Keratinocyte (primary cell): ENCODE measurements at regions not wholly inside any gene's neighbourhood (a gene's known extent, or its start where the extent isn't known, plus 50 kb on each side); places are given as distances from the start of the nearest gene placed in this dataset.

Experiments
- DNase-seq: peaks from one replicate; pipeline ENCODE4 v3.0.0-alpha.2; 2011; ENCODE audit warnings: low read depth, missing footprints, low spot score
- FAIRE-seq: peaks from 2 replicates; lab custom pipeline; 2011; peaks lifted over from hg19 to GRCh38; lab: Jason Lieb, UNC
- H2AFZ ChIP-seq: 2 replicates; pipeline ENCODE4 v1.6.0; 2012; ENCODE audit warnings: low read length, control low read depth, inconsistent platforms; ENCODE audit not compliant: control insufficient read depth
- H3K27ac ChIP-seq: 2 replicates; pipeline ENCODE4 v1.5.1; 2011; ENCODE audit warnings: low read length; ENCODE audit not compliant: control insufficient read depth, insufficient read depth
- H3K27me3 ChIP-seq: 3 replicates; pipeline ENCODE4 v1.6.0; 2011; ENCODE audit warnings: low read length; ENCODE audit not compliant: control insufficient read depth, insufficient read depth; ENCODE audit errors: extremely low read depth
- H3K36me3 ChIP-seq, 2 experiments: 2 replicates in 1 of 2; 3 replicates in 1 of 2; pipeline ENCODE4 v1.5.1; 2011; ENCODE audit warnings: low read length in 2 of 2, mild to moderate bottlenecking in 1 of 2; ENCODE audit not compliant: control insufficient read depth in 2 of 2, insufficient read depth in 2 of 2; ENCODE audit errors: extremely low read depth in 1 of 2
- H3K4me1 ChIP-seq: 3 replicates; pipeline ENCODE4 v1.5.1; 2011; ENCODE audit warnings: low read length; ENCODE audit not compliant: control insufficient read depth, insufficient read depth; ENCODE audit errors: extremely low read depth
- H3K4me2 ChIP-seq: 3 replicates; pipeline ENCODE4 v1.6.0; 2011; ENCODE audit warnings: low read depth, low read length; ENCODE audit not compliant: control insufficient read depth, insufficient read depth; ENCODE audit errors: extremely low read depth
- H3K4me3 ChIP-seq, 3 experiments: fragments of 200-600 bp in 1 of 3; sonication (generic) in 1 of 3; 2 replicates in 2 of 3; 3 replicates in 1 of 3; pipeline ENCODE4 v1.5.1; 2011 to 2016; ENCODE audit warnings: low read length in 3 of 3, mild to moderate bottlenecking in 3 of 3, control low read depth in 2 of 3, inconsistent platforms in 1 of 3, low read depth in 1 of 3, mixed read lengths in 1 of 3, mixed run types in 1 of 3, moderate library complexity in 1 of 3; ENCODE audit not compliant: control insufficient read depth in 2 of 3, insufficient read depth in 2 of 3; ENCODE audit errors: extremely low read depth in 1 of 3
- H3K79me2 ChIP-seq: 2 replicates; pipeline ENCODE4 v1.6.0; 2012; ENCODE audit warnings: low read length; ENCODE audit not compliant: control insufficient read depth, insufficient read depth
- H3K9ac ChIP-seq: 3 replicates; pipeline ENCODE4 v1.6.0; 2011; ENCODE audit warnings: low read length; ENCODE audit not compliant: control insufficient read depth, insufficient read depth; ENCODE audit errors: extremely low read depth
- H3K9me1 ChIP-seq: 3 replicates; pipeline ENCODE4 v1.6.0; 2011; ENCODE audit warnings: low read length; ENCODE audit not compliant: control insufficient read depth, insufficient read depth; ENCODE audit errors: extremely low read depth
- H3K9me3 ChIP-seq: 2 replicates; pipeline ENCODE4 v1.5.1; 2012; ENCODE audit warnings: low read depth, low read length; ENCODE audit not compliant: control insufficient read depth
- H4K20me1 ChIP-seq: 3 replicates; pipeline ENCODE4 v1.6.0; 2011; ENCODE audit warnings: low read length; ENCODE audit not compliant: control insufficient read depth, insufficient read depth; ENCODE audit errors: extremely low read depth
- CTCF ChIP-seq, 3 experiments: IDR thresholded peaks in 1 of 3; conservative IDR thresholded peaks in 1 of 3; optimal IDR thresholded peaks in 1 of 3; 2 replicates in 2 of 3; 3 replicates in 1 of 3; pipeline versions ENCODE3 to v1.5.1; 2011; ENCODE audit warnings: low read length in 3 of 3, mild to moderate bottlenecking in 3 of 3, moderate library complexity in 2 of 3, control low read depth in 1 of 3, inconsistent platforms in 1 of 3; ENCODE audit not compliant: insufficient read depth in 2 of 3; ENCODE audit errors: extremely low read depth in 1 of 3
- EZH2 ChIP-seq: IDR thresholded peaks from one replicate; pipeline ENCODE4 v1.6.1; 2012; ENCODE audit warnings: inconsistent platforms, mild to moderate bottlenecking, low read length, moderate library complexity
- dilution Hi-C: fragments of 300-500 bp; cut with MboI; formaldehyde crosslinking; loops from one replicate; pipeline ENCODE4 v1.7.0; 2020; ENCODE audit warnings: low sequenced_read_pairs; ENCODE audit not compliant: extremely low pct_ligation_motif_present

GRCh38 chr12:85519163-85519562 lies 239.1 kb downstream of the ALX1 start:
- Histone ChIP-seq H3K4me3 (no peak overlapping the region), H3K36me3 (no peaks in the 10 kb centered on the region), H3K27ac (no peak overlapping the region), H4K20me1 (no peaks in the 10 kb centered on the region), H3K79me2 (no peaks in the 10 kb centered on the region), H3K4me1 (peaks cover 5% of the 10 kb centered on the region), H3K9me1 (no peaks in the 10 kb centered on the region), H2AFZ (no peak overlapping the region), H3K9ac (no peak overlapping the region), H3K4me2 (no peak overlapping the region), H3K27me3 (no peaks in the 10 kb centered on the region), H3K9me3 (no peaks in the 10 kb centered on the region)
- FAIRE-seq (no peak), DNase-seq (no peak)
- dilution Hi-C loops = no loop called here
- TF ChIP-seq EZH2 (no peak), CTCF (optimal IDR thresholded peaks at IDR 0.05 in 1 of 3, IDR thresholded peaks at IDR 0.05 in 1 of 3, conservative IDR thresholded peaks at IDR 0.05 in 1 of 3; ENCODE audit: extremely low read depth in 1 of 3, insufficient read depth in 2 of 3, low read length in 3 of 3) (no peak)

- no peaks in the 10 kb centered on the region for H4K20me1 ChIP-seq
- no peak overlapping the region for H2AFZ ChIP-seq
- H3K9me3 ChIP-seq = no peaks in the 10 kb centered on the region
- no peak overlapping the region for H3K4me3 ChIP-seq
- FAIRE-seq (no peak), DNase-seq (no peak)
- TF ChIP-seq CTCF (optimal IDR thresholded peaks at IDR 0.05 in 1 of 3, IDR thresholded peaks at IDR 0.05 in 1 of 3, conservative IDR thresholded peaks at IDR 0.05 in 1 of 3; ENCODE audit: extremely low read depth in 1 of 3, insufficient read depth in 2 of 3, low read length in 3 of 3) (no peak), EZH2 (no peak)
- H3K9me1 ChIP-seq = no peaks in the 10 kb centered on the region
- H3K4me1 ChIP-seq = no peaks in the 10 kb centered on the region
- no peak overlapping the region for H3K27ac ChIP-seq
- H3K36me3 ChIP-seq = no peaks in the 10 kb centered on the region
- dilution Hi-C loops = no loop called here
- no peaks in the 10 kb centered on the region for H3K27me3 ChIP-seq
- H3K4me2 ChIP-seq = no peak overlapping the region
- no peaks in the 10 kb centered on the region for H3K79me2 ChIP-seq
- H3K9ac ChIP-seq = no peak overlapping the region
Measured at GRCh38 chr12:85523197-85523596, 243.2 kb downstream of the ALX1 start.
